Parathyroid adenoma (tissue), 2 donors: ENCODE measurements at regions not wholly inside any gene's neighbourhood (a gene's known extent, or its start where the extent isn't known, plus 50 kb on each side); places are given as distances from the start of the nearest gene placed in this dataset.

ENCODE experiments used
- H2AFZ ChIP-seq: fragments of 300-600 bp; sonication (generic); one replicate; pipeline ENCODE4 v1.7.0; 2017; ENCODE audit warnings: antibody characterized with exemption, mild to moderate bottlenecking
- H3K27ac ChIP-seq: fragments of 300-600 bp; sonication (generic); one replicate; pipeline ENCODE4 v1.7.0; 2017
- H3K27me3 ChIP-seq: fragments of 300-600 bp; sonication (generic); one replicate; pipeline ENCODE4 v1.7.0; 2017; ENCODE audit warnings: low read length; ENCODE audit not compliant: control insufficient read depth, insufficient read depth
- H3K36me3 ChIP-seq: fragments of 300-600 bp; sonication (generic); one replicate; pipeline ENCODE4 v1.7.0; 2017; ENCODE audit warnings: low read length; ENCODE audit not compliant: control insufficient read depth, insufficient read depth
- H3K4me1 ChIP-seq: fragments of 300-600 bp; sonication (generic); one replicate; pipeline ENCODE4 v1.7.0; 2017; ENCODE audit warnings: control low read depth
- H3K4me2 ChIP-seq: fragments of 300-600 bp; sonication (generic); one replicate; pipeline ENCODE4 v1.7.0; 2017; ENCODE audit warnings: low read length
- H3K4me3 ChIP-seq: fragments of 300-600 bp; sonication (generic); one replicate; pipeline ENCODE4 v1.7.0; 2017; ENCODE audit warnings: low read depth, low read length
- H3K79me2 ChIP-seq: fragments of 300-600 bp; sonication (generic); one replicate; pipeline ENCODE4 v1.7.0; 2017; ENCODE audit warnings: control low read depth
- H3K9ac ChIP-seq: fragments of 300-600 bp; sonication (generic); one replicate; pipeline ENCODE4 v1.7.0; 2017; ENCODE audit warnings: mild to moderate bottlenecking
- H3K9me3 ChIP-seq: fragments of 300-600 bp; sonication (generic); one replicate; pipeline ENCODE4 v1.7.0; 2017; ENCODE audit warnings: low read length; ENCODE audit not compliant: control insufficient read depth
- CTCF ChIP-seq: fragments of 300-600 bp; sonication (generic); IDR thresholded peaks from one replicate; pipeline ENCODE4 v1.7.0; 2017; ENCODE audit warnings: antibody characterized with exemption, mild to moderate bottlenecking
- donor health status: primary hyperparathyroidism.

GRCh38 chr4:52265781-52266525 lies 214.8 kb downstream of the SPATA18 start:
- H3K4me1 ChIP-seq, result peaks cover 2% of the 10 kb centered on the region
- H3K27me3 ChIP-seq, result no peaks in the 10 kb centered on the region
- H3K4me2 ChIP-seq, result no peak overlapping the region
- H3K36me3 ChIP-seq, result no peaks in the 10 kb centered on the region
- no peak for TF ChIP-seq CTCF
- no peak overlapping the region for H3K9ac ChIP-seq
- no peak overlapping the region for H3K27ac ChIP-seq
- H3K4me3 ChIP-seq, result no peak overlapping the region
- H3K79me2 ChIP-seq, result no peaks in the 10 kb centered on the region
- peaks cover 2% of the 10 kb centered on the region for H3K9me3 ChIP-seq
- H2AFZ ChIP-seq, result no peak overlapping the region

- H3K4me1 ChIP-seq, result peaks cover 2% of the 10 kb centered on the region
- H3K9ac ChIP-seq, result no peak overlapping the region
- H3K27me3 ChIP-seq, result no peaks in the 10 kb centered on the region
- H3K79me2 ChIP-seq, result no peaks in the 10 kb centered on the region
- H3K36me3 ChIP-seq, result no peaks in the 10 kb centered on the region
- no peak overlapping the region for H3K27ac ChIP-seq
- no peak overlapping the region for H3K4me2 ChIP-seq
- no peak for TF ChIP-seq CTCF
- H3K4me3 ChIP-seq, result no peak overlapping the region
- no peak overlapping the region for H2AFZ ChIP-seq
- H3K9me3 ChIP-seq, result peaks cover 2% of the 10 kb centered on the region
Measured at GRCh38 chr4:52266537-52267137, 215.5 kb downstream of the SPATA18 start.

GRCh38 chr4:52269761-52270160 lies 218.7 kb downstream of the SPATA18 start:
- no peaks in the 10 kb centered on the region for H3K36me3 ChIP-seq
- TF ChIP-seq CTCF, result no peak
- H3K4me3 ChIP-seq, result no peak overlapping the region
- no peaks in the 10 kb centered on the region for H3K27me3 ChIP-seq
- H3K9me3 ChIP-seq, result no peaks in the 10 kb centered on the region
- H2AFZ ChIP-seq, result no peak overlapping the region
- H3K4me1 ChIP-seq, result no peaks in the 10 kb centered on the region
- no peaks in the 10 kb centered on the region for H3K79me2 ChIP-seq
- no peak overlapping the region for H3K27ac ChIP-seq
- no peak overlapping the region for H3K9ac ChIP-seq
- no peak overlapping the region for H3K4me2 ChIP-seq

- Histone ChIP-seq H3K4me2 (no peak overlapping the region), H3K4me3 (no peak overlapping the region), H3K27me3 (no peaks in the 10 kb centered on the region), H3K27ac (no peak overlapping the region), H3K9ac (no peak overlapping the region), H3K79me2 (no peaks in the 10 kb centered on the region), H3K36me3 (no peaks in the 10 kb centered on the region), H3K9me3 (no peaks in the 10 kb centered on the region), H3K4me1 (no peaks in the 10 kb centered on the region), H2AFZ (no peak overlapping the region)
- no peak for TF ChIP-seq CTCF
Measured at GRCh38 chr4:52273885-52274284, 222.8 kb downstream of the SPATA18 start.
